DOHH2 (cell line): ENCODE measurements at regions not wholly inside any gene's neighbourhood (a gene's known extent, or its start where the extent isn't known, plus 50 kb on each side); places are given as distances from the start of the nearest gene placed in this dataset.
"Not testable (repeated sequence)": the region's sequence is repeated elsewhere in the genome, so short reads cannot be mapped to it uniquely, and the experiment has no call there.

ENCODE experiments used
- H3F3A ChIP-seq: fragments of 200-600 bp; sonication (generic), shearing (Covaris generic); 2 replicates; pipeline ENCODE4 v1.6.0; 2016; ENCODE audit warnings: antibody characterized with exemption, mild to moderate bottlenecking; ENCODE audit not compliant: control insufficient read depth, insufficient read depth
- H3K27ac ChIP-seq: fragments of 200-600 bp; sonication (generic); 2 replicates; pipeline ENCODE4 v1.5.1; 2014; ENCODE audit warnings: low read depth, mild to moderate bottlenecking, low read length, moderate library complexity
- H3K27me3 ChIP-seq: fragments of 200-600 bp; sonication (generic); 2 replicates; pipeline ENCODE4 v1.6.1; 2014; ENCODE audit warnings: mild to moderate bottlenecking, low read length, mixed read lengths; ENCODE audit not compliant: control insufficient read depth
- H3K36me3 ChIP-seq: fragments of 200-600 bp; sonication (generic); 2 replicates; pipeline ENCODE4 v1.6.1; 2014; ENCODE audit warnings: mild to moderate bottlenecking, low read length, moderate library complexity, mixed read lengths; ENCODE audit not compliant: control insufficient read depth
- H3K4me1 ChIP-seq: fragments of 200-600 bp; sonication (generic); 2 replicates; pipeline ENCODE4 v1.6.1; 2014; ENCODE audit warnings: mild to moderate bottlenecking, low read length, mixed read lengths; ENCODE audit not compliant: control insufficient read depth
- H3K4me2 ChIP-seq: fragments of 200-600 bp; sonication (generic); 2 replicates; pipeline ENCODE4 v1.6.0; 2014; ENCODE audit warnings: mild to moderate bottlenecking, low read length, moderate library complexity
- H3K4me3 ChIP-seq: fragments of 200-600 bp; sonication (generic); 2 replicates; pipeline ENCODE4 v1.5.1; 2014; ENCODE audit warnings: mild to moderate bottlenecking, low read length, mixed read lengths
- H3K79me2 ChIP-seq: fragments of 200-600 bp; sonication (generic); 2 replicates; pipeline ENCODE4 v1.6.1; 2014; ENCODE audit warnings: mild to moderate bottlenecking, low read length, mixed read lengths; ENCODE audit not compliant: control insufficient read depth
- H3K9me2 ChIP-seq: fragments of 200-600 bp; sonication (generic); replicated peaks from 2 replicates; pipeline ENCODE4 v1.6.1; 2014; ENCODE audit warnings: mild to moderate bottlenecking, low read length, mixed read lengths; ENCODE audit not compliant: control insufficient read depth
- H3K9me3 ChIP-seq: fragments of 200-600 bp; sonication (generic); 2 replicates; pipeline ENCODE4 v1.6.1; 2014; ENCODE audit warnings: antibody characterized with exemption, low read length, mixed read lengths; ENCODE audit not compliant: control insufficient read depth, insufficient read depth
- H4K20me1 ChIP-seq: fragments of 200-600 bp; sonication (generic); 2 replicates; pipeline ENCODE4 v1.6.0; 2014; ENCODE audit warnings: low read depth, mild to moderate bottlenecking, antibody characterized with exemption, low read length, moderate library complexity; ENCODE audit not compliant: control insufficient read depth, insufficient read depth
- CTCF ChIP-seq: fragments of 200-600 bp; sonication (generic); IDR thresholded peaks from one replicate; pipeline ENCODE4 v1.5.1; 2014; ENCODE audit warnings: antibody characterized with exemption, mild to moderate bottlenecking, low read depth, low read length; ENCODE audit not compliant: poor library complexity, severe bottlenecking
- EZH2phosphoT487 ChIP-seq: fragments of 200-600 bp; sonication (generic); IDR thresholded peaks from 2 replicates; pipeline ENCODE4 v1.6.1; 2017; ENCODE audit warnings: borderline replicate concordance, mild to moderate bottlenecking, antibody characterized with exemption, low read length, moderate library complexity, mixed read lengths

GRCh38 chr18:43786893-43787292 lies 509.6 kb upstream of the SYT4 start:
- Histone ChIP-seq H3K27me3 (no peaks in the 10 kb centered on the region), H3K79me2 (no peaks in the 10 kb centered on the region), H4K20me1 (no peaks in the 10 kb centered on the region), H3K36me3 (no peaks in the 10 kb centered on the region), H3K9me3 (no peaks in the 10 kb centered on the region), H3K4me1 (no peaks in the 10 kb centered on the region), H3F3A (no peaks in the 10 kb centered on the region), H3K4me3 (no peak overlapping the region), H3K27ac (no peak overlapping the region), H3K4me2 (no peak overlapping the region), H3K9me2 (no peaks in the 10 kb centered on the region)
- TF ChIP-seq EZH2phosphoT487, result no peak
- no peak for TF ChIP-seq CTCF

- H3K27me3 ChIP-seq, H3K27ac ChIP-seq: not testable (repeated sequence)
Measured at GRCh38 chr18:43787721-43788120, 510.4 kb upstream of the SYT4 start.

GRCh38 chr18:43789234-43790000 lies 512.1 kb upstream of the SYT4 start:
- Histone ChIP-seq H3K9me3 (no peaks in the 10 kb centered on the region), H3K79me2 (no peaks in the 10 kb centered on the region), H3K9me2 (no peaks in the 10 kb centered on the region), H4K20me1 (no peaks in the 10 kb centered on the region), H3K4me1 (no peaks in the 10 kb centered on the region), H3K27ac (no peak overlapping the region), H3K4me2 (no peak overlapping the region), H3K27me3 (no peaks in the 10 kb centered on the region), H3K36me3 (no peaks in the 10 kb centered on the region), H3K4me3 (no peak overlapping the region), H3F3A (no peaks in the 10 kb centered on the region)
- TF ChIP-seq EZH2phosphoT487 (no peak), CTCF (no peak)

More at GRCh38 chr18:43787721-43788120, 510.4 kb upstream of the SYT4 start:
- not testable (repeated sequence) for H3K4me1 ChIP-seq, H3F3A ChIP-seq, H3K36me3 ChIP-seq, H3K9me3 ChIP-seq, H4K20me1 ChIP-seq, H3K4me3 ChIP-seq, H3K4me2 ChIP-seq, H3K9me2 ChIP-seq, H3K79me2 ChIP-seq

GRCh38 chr18:43793910-43794309 lies 516.6 kb upstream of the SYT4 start:
- H3K27me3 ChIP-seq, result no peaks in the 10 kb centered on the region
- H3K4me3 ChIP-seq, result no peak overlapping the region
- no peak overlapping the region for H3K4me2 ChIP-seq
- H3K9me3 ChIP-seq, result no peaks in the 10 kb centered on the region
- no peaks in the 10 kb centered on the region for H3K36me3 ChIP-seq
- TF ChIP-seq CTCF (no peak), EZH2phosphoT487 (no peak)
- no peak overlapping the region for H3K27ac ChIP-seq
- H4K20me1 ChIP-seq, result no peaks in the 10 kb centered on the region
- H3F3A ChIP-seq, result no peaks in the 10 kb centered on the region
- H3K4me1 ChIP-seq, result no peaks in the 10 kb centered on the region
- no peaks in the 10 kb centered on the region for H3K79me2 ChIP-seq
- H3K9me2 ChIP-seq, result no peaks in the 10 kb centered on the region
